GM12878 (cell line): ENCODE measurements at regions not wholly inside any gene's neighbourhood (a gene's known extent, or its start where the extent isn't known, plus 50 kb on each side); places are given as distances from the start of the nearest gene placed in this dataset.

ENCODE experiments used
- ATAC-seq: fragments of 200-7000 bp; cut with Tn5 transposase; 3 replicates; pipeline ENCODE4 v1.9.1; 2020; ENCODE audit warnings: mild to moderate bottlenecking, moderate library complexity
- BruUV-seq: library from RNA; stranded (reverse); fragments of 400-500 nt; replicated peaks from 2 replicates; lab custom pipeline; 2021; lab: Mats Ljungman, UMichigan
- CTCF ChIA-PET: fragments of 300-600 bp; sonication (Branson Sonifier 250); formaldehyde crosslinking; extraction: SDS; loops from one replicate; lab custom pipeline; 2021; ENCODE audit warnings: inconsistent platforms; lab: Yijun Ruan, JAX
- POLR2A ChIA-PET: fragments of 350-600 bp; formaldehyde crosslinking; extraction: SDS; loops from one replicate; lab custom pipeline; 2021; ENCODE audit warnings: inconsistent platforms; lab: Charles Lee
- RAD21 ChIA-PET: fragments of 300-600 bp; sonication (Branson Sonifier 250); formaldehyde crosslinking; loops from one replicate; lab custom pipeline; 2023; ENCODE audit warnings: antibody characterized with exemption; ENCODE audit not compliant: unreplicated experiment; lab: Charles Lee
- SMC1A ChIA-PET: fragments of 300-600 bp; sonication (Branson Sonifier 250); formaldehyde crosslinking; loops from one replicate; lab custom pipeline; 2023; ENCODE audit not compliant: unreplicated experiment, uncharacterized antibody; lab: Charles Lee
- DNase-seq: peaks from one replicate; pipeline ENCODE4 v3.0.0-alpha.2; 2011; ENCODE audit warnings: low read depth, low spot score
- FAIRE-seq: peaks from 3 replicates; lab custom pipeline; 2011; peaks lifted over from hg19 to GRCh38; lab: Jason Lieb, UNC
- H2AFZ ChIP-seq: 2 replicates; pipeline ENCODE4 v1.6.0; 2011; ENCODE audit warnings: low read depth, low read length, control low read depth; ENCODE audit not compliant: control insufficient read depth
- H3K27ac ChIP-seq: 2 replicates; pipeline ENCODE4 v1.5.1; 2011; ENCODE audit warnings: control low read depth; ENCODE audit not compliant: control insufficient read depth, insufficient read depth
- H3K27me3 ChIP-seq, 2 experiments: replicated peaks in 1 of 2; 2 replicates each; pipeline versions ENCODE4 v1.6.0 to v1.6.1; 2011; ENCODE audit warnings: low read length in 1 of 2; ENCODE audit not compliant: control insufficient read depth in 2 of 2, insufficient read depth in 2 of 2
- H3K36me3 ChIP-seq, 2 experiments: 2 replicates each; pipeline ENCODE4 v1.5.1; 2011; ENCODE audit warnings: low read length in 1 of 2; ENCODE audit not compliant: control insufficient read depth in 2 of 2, insufficient read depth in 2 of 2
- H3K4me1 ChIP-seq: 2 replicates; pipeline ENCODE4 v1.6.1; 2011; ENCODE audit warnings: mild to moderate bottlenecking, low read length, moderate library complexity, mixed read lengths; ENCODE audit not compliant: control insufficient read depth, insufficient read depth
- H3K4me2 ChIP-seq: 2 replicates; pipeline ENCODE4 v1.6.0; 2011; ENCODE audit warnings: control low read depth; ENCODE audit not compliant: control insufficient read depth, insufficient read depth
- H3K4me3 ChIP-seq: fragments of 200-600 bp; sonication (generic); 2 replicates; pipeline ENCODE4 v1.5.1; 2016
- H3K79me2 ChIP-seq: 2 replicates; pipeline ENCODE4 v1.6.0; 2011; ENCODE audit warnings: low read length; ENCODE audit not compliant: control insufficient read depth, insufficient read depth
- H3K9ac ChIP-seq: 2 replicates; pipeline ENCODE4 v1.8.0; 2011; ENCODE audit warnings: low read length, control low read depth, mixed read lengths; ENCODE audit not compliant: control insufficient read depth, insufficient read depth
- H3K9me3 ChIP-seq: replicated peaks from 3 replicates; pipeline ENCODE4 v1.5.1; 2011; ENCODE audit warnings: mild to moderate bottlenecking, low read length; ENCODE audit not compliant: control insufficient read depth, insufficient read depth
- H4K20me1 ChIP-seq: 2 replicates; pipeline ENCODE4 v1.6.0; 2011; ENCODE audit not compliant: control insufficient read depth, insufficient read depth
- EP300 ChIP-seq, 2 experiments: fragments of 150-350 bp in 1 of 2; IDR thresholded peaks; 2 replicates each; pipeline ENCODE4 v1.6.1; 2011 to 2012; ENCODE audit warnings: low read depth in 2 of 2, low read length in 2 of 2, borderline replicate concordance in 1 of 2, improper control_type of control experiment in 1 of 2, inconsistent platforms in 1 of 2; ENCODE audit not compliant: control insufficient read depth in 1 of 2
- MTA2 ChIP-seq: fragments of 450-650 bp; IDR thresholded peaks from 2 replicates; pipeline ENCODE4 v1.6.1; 2016; ENCODE audit warnings: low read depth, mild to moderate bottlenecking, moderate library complexity
- NFXL1 ChIP-seq: fragments of 450-650 bp; IDR thresholded peaks from 2 replicates; pipeline ENCODE4 v1.6.1; 2017; ENCODE audit warnings: antibody characterized with exemption, mild to moderate bottlenecking, borderline replicate concordance
- PAX5 ChIP-seq: IDR thresholded peaks from 2 replicates; pipeline ENCODE4 v1.6.1; 2011; ENCODE audit warnings: low read depth, low read length, borderline replicate concordance
- SUPT20H ChIP-seq: IDR thresholded peaks from 2 replicates; pipeline ENCODE4 v1.6.1; 2011; ENCODE audit warnings: low read depth, mild to moderate bottlenecking, low read length, moderate library complexity, borderline replicate concordance; ENCODE audit not compliant: control insufficient read depth
- WGBS: methylation state at CpG from one replicate; pipeline ENCODE4 v1.1.6; 2016; ENCODE audit warnings: low lambda C conversion rate; ENCODE audit not compliant: insufficient replicate concordance, insufficient coverage; ENCODE audit errors: missing lambda C conversion rate; 5-methylcytosine and 5-hydroxymethylcytosine counted together
- in situ Hi-C: fragments of 300-500 bp; cut with MboI; formaldehyde crosslinking; loops from 9 replicates; pipeline ENCODE4 v1.14.3; 2018; ENCODE audit warnings: mixed read lengths
- intact Hi-C: fragments of 100-400 bp; cut with micrococcal nuclease; formaldehyde crosslinking; loops from one replicate; pipeline ENCODE4 v1.14.2; 2022; ENCODE audit not compliant: unreplicated experiment
- TF ChIP-seq, protein P1 (sequence below): fragments of 450-650 bp; IDR thresholded peaks from 2 replicates; pipeline ENCODE4 v1.6.1; 2016; ENCODE audit warnings: mild to moderate bottlenecking
- TF ChIP-seq, protein P2 (sequence below): fragments of 150-350 bp; IDR thresholded peaks from 2 replicates; pipeline ENCODE4 v1.6.1; 2014; ENCODE audit warnings: mild to moderate bottlenecking, low read depth, low read length

DNA sequence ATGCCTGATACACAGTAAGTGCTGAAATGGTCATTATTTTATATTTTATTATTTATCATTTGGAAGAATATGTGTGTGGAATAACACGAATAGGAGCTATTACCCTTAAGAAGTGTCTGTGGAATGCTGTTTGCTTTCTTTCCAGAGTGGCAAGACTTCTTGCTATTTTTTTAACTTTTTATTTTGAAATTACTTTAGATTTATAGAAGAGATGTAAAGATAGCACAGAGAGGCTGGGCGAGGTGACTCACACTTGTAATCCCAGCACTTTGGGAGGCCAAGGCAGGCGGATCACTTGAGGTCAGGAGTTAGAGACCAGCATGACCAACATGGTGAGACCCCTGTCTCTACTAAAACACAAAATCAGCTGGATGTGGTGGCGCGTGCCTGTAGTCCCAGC is 58.9 kb upstream of the PAX6 start (continued):
- no peak for TF ChIP-seq SUPT20H
- no peak for TF ChIP-seq MTA2
- TF ChIP-seq EP300 (IDR thresholded peaks at IDR 0.05; ENCODE audit: borderline replicate concordance in 1 of 2, control insufficient read depth in 1 of 2, low read depth in 2 of 2, low read length in 2 of 2), result no peak
- TF ChIP-seq NFXL1, result no peak
- TF ChIP-seq PAX5, result no peak
- TF ChIP-seq, protein P1, sequence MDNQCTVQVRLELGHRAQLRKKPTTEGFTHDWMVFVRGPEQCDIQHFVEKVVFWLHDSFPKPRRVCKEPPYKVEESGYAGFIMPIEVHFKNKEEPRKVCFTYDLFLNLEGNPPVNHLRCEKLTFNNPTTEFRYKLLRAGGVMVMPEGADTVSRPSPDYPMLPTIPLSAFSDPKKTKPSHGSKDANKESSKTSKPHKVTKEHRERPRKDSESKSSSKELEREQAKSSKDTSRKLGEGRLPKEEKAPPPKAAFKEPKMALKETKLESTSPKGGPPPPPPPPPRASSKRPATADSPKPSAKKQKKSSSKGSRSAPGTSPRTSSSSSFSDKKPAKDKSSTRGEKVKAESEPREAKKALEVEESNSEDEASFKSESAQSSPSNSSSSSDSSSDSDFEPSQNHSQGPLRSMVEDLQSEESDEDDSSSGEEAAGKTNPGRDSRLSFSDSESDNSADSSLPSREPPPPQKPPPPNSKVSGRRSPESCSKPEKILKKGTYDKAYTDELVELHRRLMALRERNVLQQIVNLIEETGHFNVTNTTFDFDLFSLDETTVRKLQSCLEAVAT, result no peak

DNA sequence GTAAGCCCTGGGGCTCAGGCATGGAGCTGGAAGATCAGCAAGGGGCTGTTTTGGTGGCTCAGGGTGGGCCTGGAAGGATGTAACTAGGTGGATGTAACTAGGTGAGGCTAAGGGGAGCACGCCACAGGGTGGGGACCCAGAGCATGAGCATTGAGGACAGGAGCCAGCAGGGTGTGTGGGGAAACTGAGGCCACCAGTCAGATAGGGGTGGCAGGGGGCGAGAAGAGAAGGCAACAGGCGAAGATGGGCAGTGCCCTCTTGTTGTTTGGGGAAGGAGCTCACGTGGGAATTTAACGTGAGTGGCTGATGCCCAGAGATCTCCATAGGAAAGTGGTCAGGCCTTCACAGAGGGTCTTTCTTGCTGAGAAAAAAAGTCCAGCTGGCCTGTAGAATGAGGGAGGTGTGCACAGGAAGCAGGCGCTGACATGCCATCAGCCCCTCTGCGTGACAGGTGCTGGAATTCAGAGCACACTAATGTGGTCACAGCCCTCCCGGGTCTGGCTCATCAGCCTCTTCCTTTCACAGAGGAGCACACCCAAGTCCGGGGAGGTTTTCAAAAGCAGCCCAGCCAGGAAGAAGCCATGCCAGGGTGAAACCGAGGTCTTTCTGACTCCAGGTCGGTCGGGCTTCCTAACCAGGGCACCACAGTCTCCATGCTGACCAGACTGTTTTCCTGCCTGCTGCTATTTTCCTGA is 54.6 kb upstream of the PAX6 start:
- ChIA-PET SMC1A (no interaction called here), RAD21 (no interaction called here), CTCF (interaction anchor here (0.9 kb wide), 1 partner anchor 19 kb away, joined by 3 read pairs; no protein-coding TSS in a partner anchor), POLR2A (no interaction called here)
- no peaks in the 10 kb centered on the region for H3K4me1 ChIP-seq
- no peaks in the 10 kb centered on the region; the same call in 2 of the 3 replicates for H3K9me3 ChIP-seq
- no peak overlapping the region for H3K4me2 ChIP-seq
- FAIRE-seq (no peak), DNase-seq (no peak), ATAC-seq (no peak)
- no peak overlapping the region for H2AFZ ChIP-seq
- no peaks in the 10 kb centered on the region; a peak in 2 of 4 replicates for H3K27me3 ChIP-seq
- TF ChIP-seq, protein P2, sequence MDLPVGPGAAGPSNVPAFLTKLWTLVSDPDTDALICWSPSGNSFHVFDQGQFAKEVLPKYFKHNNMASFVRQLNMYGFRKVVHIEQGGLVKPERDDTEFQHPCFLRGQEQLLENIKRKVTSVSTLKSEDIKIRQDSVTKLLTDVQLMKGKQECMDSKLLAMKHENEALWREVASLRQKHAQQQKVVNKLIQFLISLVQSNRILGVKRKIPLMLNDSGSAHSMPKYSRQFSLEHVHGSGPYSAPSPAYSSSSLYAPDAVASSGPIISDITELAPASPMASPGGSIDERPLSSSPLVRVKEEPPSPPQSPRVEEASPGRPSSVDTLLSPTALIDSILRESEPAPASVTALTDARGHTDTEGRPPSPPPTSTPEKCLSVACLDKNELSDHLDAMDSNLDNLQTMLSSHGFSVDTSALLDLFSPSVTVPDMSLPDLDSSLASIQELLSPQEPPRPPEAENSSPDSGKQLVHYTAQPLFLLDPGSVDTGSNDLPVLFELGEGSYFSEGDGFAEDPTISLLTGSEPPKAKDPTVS, result no peak
- H3K27ac ChIP-seq, result no peak overlapping the region
- H4K20me1 ChIP-seq, result no peaks in the 10 kb centered on the region
- no peak overlapping the region for H3K9ac ChIP-seq
- 37% methylated on average over 12 of the region's 12 CpGs for WGBS
- in situ Hi-C loops (loop anchor here (25.0 kb wide), 1 partner anchor 753 kb away; no protein-coding TSS in a partner anchor), intact Hi-C loops (no loop called here)
- no peaks in the 10 kb centered on the region for H3K79me2 ChIP-seq
- no peak overlapping the region for H3K4me3 ChIP-seq
- no peaks in the 10 kb centered on the region for H3K36me3 ChIP-seq
- BruUV-seq, result no TSS peak
